Ishikawa (cell line): ENCODE measurements at regions not wholly inside any gene's neighbourhood (a gene's known extent, or its start where the extent isn't known, plus 50 kb on each side); places are given as distances from the start of the nearest gene placed in this dataset.

Source experiments
- CEBPB ChIP-seq: IDR thresholded peaks from 2 replicates; pipeline ENCODE4 v1.6.1; 2012
- CREB1 ChIP-seq: IDR thresholded peaks from 2 replicates; pipeline ENCODE4 v1.6.1; 2012; ENCODE audit warnings: low read depth
- EGR1 ChIP-seq: IDR thresholded peaks from 2 replicates; pipeline ENCODE4 v1.6.1; 2012
- EP300 ChIP-seq: IDR thresholded peaks from 2 replicates; pipeline ENCODE4 v1.6.1; 2012; ENCODE audit warnings: borderline replicate concordance
- FOXM1 ChIP-seq: IDR thresholded peaks from 2 replicates; pipeline ENCODE4 v1.6.1; 2012; ENCODE audit warnings: low read depth, borderline replicate concordance
- MAX ChIP-seq: IDR thresholded peaks from 2 replicates; pipeline ENCODE4 v1.6.1; 2012
- NFIC ChIP-seq: IDR thresholded peaks from 2 replicates; pipeline ENCODE4 v1.6.1; 2012
- RAD21 ChIP-seq: IDR thresholded peaks from 2 replicates; pipeline ENCODE4 v1.6.1; 2012; ENCODE audit warnings: low read depth
- TAF1 ChIP-seq: IDR thresholded peaks from 2 replicates; pipeline ENCODE4 v1.6.1; 2012; ENCODE audit warnings: low read depth, mild to moderate bottlenecking
- TCF12 ChIP-seq: IDR thresholded peaks from 2 replicates; pipeline ENCODE4 v1.6.1; 2012; ENCODE audit warnings: low read depth
- TEAD4 ChIP-seq: IDR thresholded peaks from 2 replicates; pipeline ENCODE4 v1.6.1; 2012
- USF1 ChIP-seq: IDR thresholded peaks from 2 replicates; pipeline ENCODE4 v1.6.1; 2012
- YY1 ChIP-seq: IDR thresholded peaks from 2 replicates; pipeline ENCODE4 v1.6.1; 2012; ENCODE audit warnings: low read depth
- ZBTB7A ChIP-seq: IDR thresholded peaks from 2 replicates; pipeline ENCODE4 v1.6.1; 2012; ENCODE audit warnings: low read depth
- TF ChIP-seq, protein P1 (sequence below): IDR thresholded peaks from 2 replicates; pipeline ENCODE4 v1.6.1; 2012; ENCODE audit warnings: low read depth, mild to moderate bottlenecking

DNA sequence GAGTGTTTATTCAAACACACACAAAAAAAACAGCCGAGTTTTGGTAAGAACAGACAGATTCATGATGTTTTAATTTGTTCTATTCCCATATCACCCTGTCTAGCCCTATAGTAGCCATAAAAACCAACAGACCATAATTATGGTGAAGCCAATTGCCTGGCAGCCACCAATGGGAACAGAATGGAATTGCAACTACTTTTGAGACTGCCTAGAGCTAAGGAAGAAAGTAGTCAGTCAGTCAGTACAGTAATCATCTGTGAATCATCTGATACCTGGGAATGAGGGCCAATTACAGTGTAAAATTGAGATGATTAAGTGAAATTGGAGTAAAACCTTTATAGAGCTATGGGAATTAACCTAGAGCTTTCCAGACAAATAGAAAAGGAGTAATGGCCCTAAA, 952.7 kb upstream of the KCND2 start:
- TF ChIP-seq CEBPB (no peak), FOXM1 (no peak), EP300 (no peak), TAF1 (no peak), YY1 (no peak), RAD21 (no peak), USF1 (no peak), EGR1 (no peak), MAX (no peak), CREB1 (no peak), TEAD4 (no peak), TCF12 (no peak), ZBTB7A (no peak), NFIC (no peak)
- TF ChIP-seq, protein P1, sequence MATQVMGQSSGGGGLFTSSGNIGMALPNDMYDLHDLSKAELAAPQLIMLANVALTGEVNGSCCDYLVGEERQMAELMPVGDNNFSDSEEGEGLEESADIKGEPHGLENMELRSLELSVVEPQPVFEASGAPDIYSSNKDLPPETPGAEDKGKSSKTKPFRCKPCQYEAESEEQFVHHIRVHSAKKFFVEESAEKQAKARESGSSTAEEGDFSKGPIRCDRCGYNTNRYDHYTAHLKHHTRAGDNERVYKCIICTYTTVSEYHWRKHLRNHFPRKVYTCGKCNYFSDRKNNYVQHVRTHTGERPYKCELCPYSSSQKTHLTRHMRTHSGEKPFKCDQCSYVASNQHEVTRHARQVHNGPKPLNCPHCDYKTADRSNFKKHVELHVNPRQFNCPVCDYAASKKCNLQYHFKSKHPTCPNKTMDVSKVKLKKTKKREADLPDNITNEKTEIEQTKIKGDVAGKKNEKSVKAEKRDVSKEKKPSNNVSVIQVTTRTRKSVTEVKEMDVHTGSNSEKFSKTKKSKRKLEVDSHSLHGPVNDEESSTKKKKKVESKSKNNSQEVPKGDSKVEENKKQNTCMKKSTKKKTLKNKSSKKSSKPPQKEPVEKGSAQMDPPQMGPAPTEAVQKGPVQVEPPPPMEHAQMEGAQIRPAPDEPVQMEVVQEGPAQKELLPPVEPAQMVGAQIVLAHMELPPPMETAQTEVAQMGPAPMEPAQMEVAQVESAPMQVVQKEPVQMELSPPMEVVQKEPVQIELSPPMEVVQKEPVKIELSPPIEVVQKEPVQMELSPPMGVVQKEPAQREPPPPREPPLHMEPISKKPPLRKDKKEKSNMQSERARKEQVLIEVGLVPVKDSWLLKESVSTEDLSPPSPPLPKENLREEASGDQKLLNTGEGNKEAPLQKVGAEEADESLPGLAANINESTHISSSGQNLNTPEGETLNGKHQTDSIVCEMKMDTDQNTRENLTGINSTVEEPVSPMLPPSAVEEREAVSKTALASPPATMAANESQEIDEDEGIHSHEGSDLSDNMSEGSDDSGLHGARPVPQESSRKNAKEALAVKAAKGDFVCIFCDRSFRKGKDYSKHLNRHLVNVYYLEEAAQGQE: no peak

DNA sequence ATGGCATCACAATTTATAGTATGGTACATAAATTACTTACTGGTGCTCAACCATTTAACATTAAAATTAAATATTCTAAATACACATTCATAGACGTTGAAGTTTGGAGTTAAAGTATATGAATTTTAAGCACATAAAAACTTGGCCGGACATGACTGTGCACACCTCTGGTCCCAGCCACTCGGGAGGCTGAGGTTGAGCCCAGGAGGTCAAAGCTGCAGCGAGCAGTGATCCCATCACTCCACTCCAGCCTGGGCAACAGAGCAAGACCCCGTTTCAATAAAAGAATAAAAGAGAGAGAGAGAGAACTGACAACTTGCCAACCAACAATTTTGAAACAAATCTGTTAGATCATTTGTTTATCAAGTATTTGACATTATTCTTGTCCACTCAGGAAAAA, 943.3 kb upstream of the KCND2 start:
- TF ChIP-seq MAX (no peak), TAF1 (no peak), EGR1 (no peak), RAD21 (no peak), NFIC (no peak), CEBPB (no peak), TCF12 (no peak), EP300 (no peak), TEAD4 (no peak), CREB1 (no peak), USF1 (no peak), ZBTB7A (no peak), FOXM1 (no peak)
- TF ChIP-seq, protein P1: no peak

GRCh38 chr7:119335405-119335804, 937.6 kb upstream of the KCND2 start:
- TF ChIP-seq CREB1: no peak
- TF ChIP-seq, protein P1: no peak
- TF ChIP-seq EGR1: no peak
- no peak for TF ChIP-seq NFIC
- TF ChIP-seq CEBPB: no peak
- no peak for TF ChIP-seq ZBTB7A
- no peak for TF ChIP-seq RAD21
- no peak for TF ChIP-seq EP300
- TF ChIP-seq FOXM1: no peak

DNA sequence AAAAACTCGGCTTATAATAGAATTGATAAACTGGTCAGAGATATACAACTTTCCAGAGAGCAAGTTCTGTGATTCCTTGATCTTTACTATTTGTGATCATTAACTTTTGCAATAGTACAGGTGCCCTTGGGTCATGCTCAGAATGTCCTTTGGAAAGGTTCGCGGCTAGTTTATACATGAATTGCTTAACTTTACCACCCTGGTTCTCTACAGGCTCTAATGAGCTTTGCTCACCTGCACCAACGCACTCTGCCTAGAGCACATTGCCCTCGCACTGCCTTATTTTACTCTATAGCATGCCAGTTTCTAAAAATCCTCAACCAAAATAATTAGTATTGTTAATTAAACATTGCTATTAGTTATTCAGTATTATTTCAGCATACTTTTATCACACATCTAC, 931.2 kb upstream of the KCND2 start:
- TF ChIP-seq TEAD4 (no peak), MAX (no peak), RAD21 (no peak), EP300 (no peak), FOXM1 (no peak), CEBPB (no peak)
- TF ChIP-seq, protein P1: no peak
